Ishikawa (cell line): ENCODE measurements at regions not wholly inside any gene's neighbourhood (a gene's known extent, or its start where the extent isn't known, plus 50 kb on each side); places are given as distances from the start of the nearest gene placed in this dataset.

Experiments
- CREB1 ChIP-seq: IDR thresholded peaks from 2 replicates; pipeline ENCODE4 v1.6.1; 2012; ENCODE audit warnings: low read depth
- EGR1 ChIP-seq: IDR thresholded peaks from 2 replicates; pipeline ENCODE4 v1.6.1; 2012
- NFIC ChIP-seq: IDR thresholded peaks from 2 replicates; pipeline ENCODE4 v1.6.1; 2012
- RAD21 ChIP-seq: IDR thresholded peaks from 2 replicates; pipeline ENCODE4 v1.6.1; 2012; ENCODE audit warnings: low read depth
- REST ChIP-seq: IDR thresholded peaks from 2 replicates; pipeline ENCODE4 v1.6.1; 2012; ENCODE audit warnings: low read depth, mild to moderate bottlenecking
- TAF1 ChIP-seq: IDR thresholded peaks from 2 replicates; pipeline ENCODE4 v1.6.1; 2012; ENCODE audit warnings: low read depth, mild to moderate bottlenecking
- TCF12 ChIP-seq: IDR thresholded peaks from 2 replicates; pipeline ENCODE4 v1.6.1; 2012; ENCODE audit warnings: low read depth
- USF1 ChIP-seq: IDR thresholded peaks from 2 replicates; pipeline ENCODE4 v1.6.1; 2012
- YY1 ChIP-seq: IDR thresholded peaks from 2 replicates; pipeline ENCODE4 v1.6.1; 2012; ENCODE audit warnings: low read depth
- ZBTB7A ChIP-seq: IDR thresholded peaks from 2 replicates; pipeline ENCODE4 v1.6.1; 2012; ENCODE audit warnings: low read depth

GRCh38 chr4:188872809-188873208, 733.6 kb downstream of the TRIML1 start:
- TF ChIP-seq RAD21 (no peak), YY1 (no peak), ZBTB7A (no peak), NFIC (no peak), REST (no peak), USF1 (no peak), CREB1 (no peak), TAF1 (no peak), EGR1 (no peak), TCF12 (no peak)
